ENCODE measurements at regions not wholly inside any gene's neighbourhood (a gene's known extent, or its start where the extent isn't known, plus 50 kb on each side); places are given as distances from the start of the nearest gene placed in this dataset.

GRCh38 chr1:224047538-224047937 lies 66.4 kb upstream of the FBXO28 start:
- TF ChIP-seq, protein P1, sequence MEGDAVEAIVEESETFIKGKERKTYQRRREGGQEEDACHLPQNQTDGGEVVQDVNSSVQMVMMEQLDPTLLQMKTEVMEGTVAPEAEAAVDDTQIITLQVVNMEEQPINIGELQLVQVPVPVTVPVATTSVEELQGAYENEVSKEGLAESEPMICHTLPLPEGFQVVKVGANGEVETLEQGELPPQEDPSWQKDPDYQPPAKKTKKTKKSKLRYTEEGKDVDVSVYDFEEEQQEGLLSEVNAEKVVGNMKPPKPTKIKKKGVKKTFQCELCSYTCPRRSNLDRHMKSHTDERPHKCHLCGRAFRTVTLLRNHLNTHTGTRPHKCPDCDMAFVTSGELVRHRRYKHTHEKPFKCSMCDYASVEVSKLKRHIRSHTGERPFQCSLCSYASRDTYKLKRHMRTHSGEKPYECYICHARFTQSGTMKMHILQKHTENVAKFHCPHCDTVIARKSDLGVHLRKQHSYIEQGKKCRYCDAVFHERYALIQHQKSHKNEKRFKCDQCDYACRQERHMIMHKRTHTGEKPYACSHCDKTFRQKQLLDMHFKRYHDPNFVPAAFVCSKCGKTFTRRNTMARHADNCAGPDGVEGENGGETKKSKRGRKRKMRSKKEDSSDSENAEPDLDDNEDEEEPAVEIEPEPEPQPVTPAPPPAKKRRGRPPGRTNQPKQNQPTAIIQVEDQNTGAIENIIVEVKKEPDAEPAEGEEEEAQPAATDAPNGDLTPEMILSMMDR (IDR thresholded peaks at IDR 0.05) = no peak
- no peak for TF ChIP-seq POLR2A (IDR thresholded peaks at IDR 0.05)

All from tibial nerve (tissue), 3 donors.